ENCODE measurements at regions not wholly inside any gene's neighbourhood (a gene's known extent, or its start where the extent isn't known, plus 50 kb on each side); places are given as distances from the start of the nearest gene placed in this dataset.

DNA sequence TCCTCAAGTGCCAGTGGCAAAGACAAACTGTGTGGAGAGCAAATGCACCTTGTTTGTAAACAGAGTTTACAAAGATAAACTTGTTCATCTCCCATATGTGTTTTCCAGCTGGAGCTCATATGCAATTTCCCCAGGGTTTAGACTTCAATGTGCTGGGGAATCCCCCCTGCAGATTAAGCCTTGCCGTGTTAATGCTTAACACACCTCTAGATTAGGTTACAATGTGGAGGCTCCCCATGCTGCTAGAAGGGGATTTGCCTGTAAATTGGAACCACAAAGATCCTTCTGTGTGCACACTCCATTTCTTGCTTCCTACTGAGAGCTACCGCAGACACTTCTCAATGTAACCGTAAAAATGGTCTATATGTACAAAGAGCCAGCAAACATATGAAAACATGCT, 263.1 kb downstream of the TBX18 start:
- Histone ChIP-seq H3K9me3 (ENCODE audit: low read depth) (no peaks in the 10 kb centered on the region), H3K27me3 (no peaks in the 10 kb centered on the region), H3K4me3 (no peak overlapping the region), H3K36me3 (replicated peaks; ENCODE audit: insufficient read depth, low read depth) (no peaks in the 10 kb centered on the region), H3K4me1 (ENCODE audit: insufficient read depth) (no peaks in the 10 kb centered on the region), H2AFZ (no peak overlapping the region), H3K4me2 (no peak overlapping the region), H4K20me1 (ENCODE audit: insufficient read depth, poor library complexity, severe bottlenecking) (no peaks in the 10 kb centered on the region), H3K27ac (no peak overlapping the region), H3K9me2 (replicated peaks; ENCODE audit: insufficient read depth) (no peaks in the 10 kb centered on the region), H3K79me2 (no peaks in the 10 kb centered on the region)
- 68% methylated on average over 3 of the region's 3 CpGs for WGBS (ENCODE audit: low lambda C conversion rate, missing lambda C conversion rate)
- no peak for DNase-seq (ENCODE audit: low spot score)
- TF ChIP-seq, protein P1, sequence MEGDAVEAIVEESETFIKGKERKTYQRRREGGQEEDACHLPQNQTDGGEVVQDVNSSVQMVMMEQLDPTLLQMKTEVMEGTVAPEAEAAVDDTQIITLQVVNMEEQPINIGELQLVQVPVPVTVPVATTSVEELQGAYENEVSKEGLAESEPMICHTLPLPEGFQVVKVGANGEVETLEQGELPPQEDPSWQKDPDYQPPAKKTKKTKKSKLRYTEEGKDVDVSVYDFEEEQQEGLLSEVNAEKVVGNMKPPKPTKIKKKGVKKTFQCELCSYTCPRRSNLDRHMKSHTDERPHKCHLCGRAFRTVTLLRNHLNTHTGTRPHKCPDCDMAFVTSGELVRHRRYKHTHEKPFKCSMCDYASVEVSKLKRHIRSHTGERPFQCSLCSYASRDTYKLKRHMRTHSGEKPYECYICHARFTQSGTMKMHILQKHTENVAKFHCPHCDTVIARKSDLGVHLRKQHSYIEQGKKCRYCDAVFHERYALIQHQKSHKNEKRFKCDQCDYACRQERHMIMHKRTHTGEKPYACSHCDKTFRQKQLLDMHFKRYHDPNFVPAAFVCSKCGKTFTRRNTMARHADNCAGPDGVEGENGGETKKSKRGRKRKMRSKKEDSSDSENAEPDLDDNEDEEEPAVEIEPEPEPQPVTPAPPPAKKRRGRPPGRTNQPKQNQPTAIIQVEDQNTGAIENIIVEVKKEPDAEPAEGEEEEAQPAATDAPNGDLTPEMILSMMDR (IDR thresholded peaks at IDR 0.05; ENCODE audit: poor library complexity): no peak
- no peak for TF ChIP-seq EZH2 (IDR thresholded peaks at IDR 0.05; ENCODE audit: borderline replicate concordance)
- TF ChIP-seq EZH2phosphoT487 (IDR thresholded peaks at IDR 0.05; ENCODE audit: low read depth, severe bottlenecking, unreplicated experiment): no peak

DNA sequence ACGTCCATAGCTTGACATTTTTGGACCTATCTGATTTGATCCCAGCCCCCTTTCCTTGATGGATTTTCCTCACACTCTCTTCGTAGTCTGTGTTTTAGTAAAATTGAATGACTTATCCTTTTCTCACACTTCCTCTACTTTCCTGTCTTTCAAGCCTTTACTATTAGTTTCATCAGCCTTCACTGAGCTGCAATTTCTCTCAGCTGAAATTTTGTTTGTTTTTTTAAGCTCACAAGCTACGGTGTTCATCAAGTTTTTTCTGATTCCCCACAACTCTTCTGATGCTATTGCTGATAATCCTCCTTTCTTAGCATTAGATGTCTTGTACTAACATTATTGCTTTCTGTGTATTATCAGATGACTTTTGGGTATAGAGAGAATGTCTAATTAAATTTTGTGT, 263.7 kb downstream of the TBX18 start:
- H3K9me3 ChIP-seq (ENCODE audit: low read depth): no peaks in the 10 kb centered on the region
- no peak overlapping the region for H2AFZ ChIP-seq
- H3K27ac ChIP-seq: no peak overlapping the region
- no peak overlapping the region for H3K4me3 ChIP-seq
- H3K79me2 ChIP-seq: no peaks in the 10 kb centered on the region
- H3K4me2 ChIP-seq: no peak overlapping the region
- no peaks in the 10 kb centered on the region for H3K9me2 ChIP-seq (replicated peaks; ENCODE audit: insufficient read depth)
- WGBS (ENCODE audit: low lambda C conversion rate, missing lambda C conversion rate): 84% methylated on average over 3 of the region's 3 CpGs
- DNase-seq (ENCODE audit: low spot score): no peak
- no peaks in the 10 kb centered on the region for H3K36me3 ChIP-seq (replicated peaks; ENCODE audit: insufficient read depth, low read depth)
- H3K27me3 ChIP-seq: no peaks in the 10 kb centered on the region
- no peaks in the 10 kb centered on the region for H3K4me1 ChIP-seq (ENCODE audit: insufficient read depth)
- H4K20me1 ChIP-seq (ENCODE audit: insufficient read depth, poor library complexity, severe bottlenecking): no peaks in the 10 kb centered on the region
- TF ChIP-seq, protein P1 (IDR thresholded peaks at IDR 0.05; ENCODE audit: poor library complexity): no peak
- TF ChIP-seq EZH2 (IDR thresholded peaks at IDR 0.05; ENCODE audit: borderline replicate concordance): no peak
- no peak for TF ChIP-seq EZH2phosphoT487 (IDR thresholded peaks at IDR 0.05; ENCODE audit: low read depth, severe bottlenecking, unreplicated experiment)

DNA sequence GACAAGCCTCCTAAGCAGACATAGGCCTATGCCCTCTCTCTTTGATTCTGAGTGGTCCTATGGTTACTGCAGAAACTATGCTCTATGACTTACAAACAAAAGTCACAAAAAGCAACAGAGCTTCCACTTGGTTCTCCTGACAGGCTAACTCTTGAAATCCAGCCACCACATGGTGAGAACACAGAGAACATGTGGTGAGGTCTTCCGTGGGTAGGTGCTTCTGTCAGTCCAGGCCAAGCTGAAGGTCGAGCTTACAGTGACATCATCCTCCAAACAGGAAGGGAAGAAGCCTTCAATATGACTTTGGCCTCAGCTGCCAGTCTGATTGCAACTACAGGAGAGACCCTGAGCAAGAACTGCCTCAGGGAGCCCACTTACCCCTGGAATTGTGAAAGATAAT, 265.5 kb downstream of the TBX18 start:
- 67% methylated on average over 2 of the region's 2 CpGs for WGBS (ENCODE audit: low lambda C conversion rate, missing lambda C conversion rate)
- Histone ChIP-seq H3K27ac (no peak overlapping the region), H4K20me1 (ENCODE audit: insufficient read depth, poor library complexity, severe bottlenecking) (no peaks in the 10 kb centered on the region), H3K4me1 (ENCODE audit: insufficient read depth) (no peaks in the 10 kb centered on the region), H3K9me2 (replicated peaks; ENCODE audit: insufficient read depth) (no peaks in the 10 kb centered on the region), H3K36me3 (replicated peaks; ENCODE audit: insufficient read depth, low read depth) (no peaks in the 10 kb centered on the region), H3K4me3 (no peak overlapping the region), H2AFZ (no peak overlapping the region), H3K79me2 (no peaks in the 10 kb centered on the region), H3K9me3 (ENCODE audit: low read depth) (no peaks in the 10 kb centered on the region), H3K4me2 (no peak overlapping the region), H3K27me3 (no peaks in the 10 kb centered on the region)
- TF ChIP-seq EZH2 (IDR thresholded peaks at IDR 0.05; ENCODE audit: borderline replicate concordance): no peak
- TF ChIP-seq, protein P1 (IDR thresholded peaks at IDR 0.05; ENCODE audit: poor library complexity): no peak
- no peak for TF ChIP-seq EZH2phosphoT487 (IDR thresholded peaks at IDR 0.05; ENCODE audit: low read depth, severe bottlenecking, unreplicated experiment)
- DNase-seq (ENCODE audit: low spot score): no peak

Data from hepatocyte (in vitro differentiated cells).